CD4-positive, alpha-beta T cell treated with Interleukin-12 subunit alpha and Interleukin-12 subunit beta, for 1 hour (primary cell): ENCODE measurements at regions not wholly inside any gene's neighbourhood (a gene's known extent, or its start where the extent isn't known, plus 50 kb on each side); places are given as distances from the start of the nearest gene placed in this dataset.
"Not testable (repeated sequence)": the region's sequence is repeated elsewhere in the genome, so short reads cannot be mapped to it uniquely, and the experiment has no call there.

Experiments
- DNase-seq: peaks from one replicate; pipeline ENCODE4 v3.0.0-alpha.2; 2020

GRCh38 chr6:92219987-92220386, 1199.4 kb downstream of the EPHA7 start:
- DNase-seq: not testable (repeated sequence)

DNA sequence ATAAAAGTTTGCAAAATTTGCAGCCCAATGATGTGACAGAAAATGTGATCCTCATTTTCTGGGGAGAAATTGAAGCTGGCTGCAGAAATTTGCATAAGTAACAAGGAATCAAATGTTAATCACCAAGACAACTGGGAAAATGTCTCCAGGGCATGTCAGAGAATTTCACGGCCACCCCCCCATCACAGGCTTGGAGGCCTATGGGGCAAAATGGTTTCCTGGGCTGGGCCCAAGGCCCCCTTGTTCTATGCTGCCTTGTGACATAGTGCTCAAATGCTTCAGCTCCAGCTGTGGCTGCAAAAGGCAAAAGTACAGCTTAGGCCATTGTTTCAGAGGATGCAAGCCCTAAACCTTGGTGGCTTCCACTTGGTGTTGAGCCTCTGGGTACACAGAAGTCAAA, 1202.6 kb downstream of the EPHA7 start:
- no peak for DNase-seq

DNA sequence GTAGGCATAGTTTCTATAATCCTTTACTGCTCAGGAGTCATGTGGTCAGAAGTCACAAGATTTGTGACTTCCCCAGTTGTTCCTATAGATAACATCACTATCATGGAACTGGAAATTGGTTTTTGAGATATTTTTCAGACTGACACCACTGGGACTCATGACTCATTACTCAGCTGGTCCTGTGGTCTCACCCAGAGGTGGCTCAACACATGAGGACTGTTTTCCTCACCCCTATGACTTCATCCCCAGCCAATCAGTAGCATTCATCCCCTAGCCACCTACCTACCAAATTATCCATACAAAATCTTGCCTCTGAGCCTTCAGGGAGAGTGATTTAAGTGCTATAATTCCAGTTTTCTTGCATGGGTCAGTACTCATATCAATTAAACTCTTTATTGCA, 1217.7 kb downstream of the EPHA7 start:
- DNase-seq: no peak

DNA sequence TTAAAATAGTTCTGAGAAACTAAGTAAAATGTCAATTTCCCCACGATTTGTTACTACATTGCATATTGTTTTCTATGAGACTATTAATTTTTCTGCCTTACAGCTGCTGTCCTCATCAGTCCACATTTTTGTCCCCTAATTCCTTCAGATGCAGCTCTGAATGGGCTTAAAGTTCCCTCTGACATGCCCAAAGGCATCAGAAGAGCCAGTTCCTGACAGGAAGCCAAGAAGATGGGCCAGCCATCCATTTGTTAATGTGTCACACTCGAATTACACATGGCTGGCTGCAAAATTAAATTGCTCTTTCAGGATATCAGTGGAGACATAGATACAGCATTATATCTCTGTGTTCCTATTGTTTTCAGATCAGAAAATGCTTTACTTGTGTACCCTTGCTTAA, 1223.0 kb downstream of the EPHA7 start:
- no peak for DNase-seq

DNA sequence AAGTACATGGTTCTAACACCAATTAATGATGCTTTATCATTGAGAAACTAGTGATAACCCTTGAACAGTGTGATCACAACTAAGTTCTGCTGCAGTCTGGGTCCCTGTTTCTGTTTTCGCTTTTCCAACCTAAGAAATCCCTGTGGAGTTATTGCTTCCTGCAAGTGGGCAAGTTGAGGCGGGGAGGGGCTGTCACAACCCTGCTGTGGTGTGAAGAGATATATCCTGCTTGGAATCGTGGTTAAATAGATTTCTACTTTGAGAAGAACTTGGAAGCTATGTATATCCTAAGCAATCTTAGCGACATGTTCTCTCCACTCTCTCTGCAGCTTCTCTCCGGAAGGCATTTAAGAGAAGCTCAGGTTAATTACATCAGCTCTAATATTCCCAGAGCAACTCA, 1223.6 kb downstream of the EPHA7 start:
- DNase-seq: no peak

GRCh38 chr6:92188016-92188415, 1231.3 kb downstream of the EPHA7 start:
- DNase-seq: no peak

GRCh38 chr6:92184933-92185332, 1234.4 kb downstream of the EPHA7 start:
- DNase-seq: no peak

DNA sequence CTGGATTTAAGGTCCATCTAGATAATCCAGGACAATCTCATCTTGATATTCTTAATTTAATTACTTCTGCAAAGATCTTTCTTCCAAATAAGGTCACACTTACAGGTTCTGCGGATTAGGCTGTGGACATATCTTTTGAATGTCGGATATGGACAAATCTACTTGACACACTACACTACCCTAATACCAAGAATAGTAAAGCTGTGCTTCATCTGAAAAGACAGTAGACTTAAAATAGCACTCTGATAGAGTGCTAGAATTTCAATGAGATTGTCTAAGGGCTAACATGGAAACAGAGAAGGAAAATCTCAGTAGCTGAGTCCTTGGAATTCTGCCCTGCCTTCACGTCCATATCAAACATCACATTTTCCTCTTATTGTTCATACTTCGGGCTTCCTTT, 1238.0 kb downstream of the EPHA7 start:
- DNase-seq: no peak

DNA sequence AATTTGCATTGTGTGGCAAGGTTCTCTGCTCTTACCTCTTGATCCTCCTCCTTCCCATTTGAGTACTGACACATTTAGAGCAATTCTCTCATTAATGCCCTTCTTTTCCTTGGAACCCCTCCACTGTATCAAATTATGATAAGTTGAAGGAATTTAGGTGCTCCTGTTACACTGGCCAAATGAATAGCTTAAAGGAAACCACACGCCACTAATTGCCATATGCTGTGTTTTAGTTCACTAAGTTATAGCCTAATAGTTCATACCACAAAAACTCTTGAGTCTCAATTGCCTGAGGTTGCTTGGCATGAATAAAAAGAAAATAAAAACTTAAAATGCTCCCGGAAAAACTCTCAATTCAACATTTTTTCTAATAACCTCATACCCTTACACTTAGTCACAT, 1239.3 kb downstream of the EPHA7 start:
- DNase-seq: no peak

DNA sequence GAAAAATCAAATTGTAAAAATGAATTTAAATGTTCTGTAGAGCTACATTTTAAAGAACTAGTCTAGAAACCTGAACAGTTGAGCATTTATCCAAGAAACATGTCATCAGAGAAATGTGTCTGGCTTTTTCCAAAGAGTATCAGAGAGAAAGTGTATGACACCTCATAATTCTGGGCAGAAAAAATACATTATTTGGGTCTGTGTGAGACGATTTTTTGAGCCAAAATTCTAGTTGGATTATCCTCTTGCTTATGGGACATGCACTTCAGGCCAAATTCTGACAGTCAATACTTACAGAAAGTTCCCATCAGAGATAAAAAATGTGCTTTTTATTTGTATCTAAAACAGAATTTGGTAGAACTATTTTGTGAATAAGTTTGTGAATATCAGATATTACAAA, 1242.7 kb downstream of the EPHA7 start:
- DNase-seq: no peak

- no peak for DNase-seq
These were observed 1244.8 kb downstream of the EPHA7 start for GRCh38 chr6:92174398-92175073.

GRCh38 chr6:92169506-92169905, 1249.9 kb downstream of the EPHA7 start:
- DNase-seq: no peak

DNA sequence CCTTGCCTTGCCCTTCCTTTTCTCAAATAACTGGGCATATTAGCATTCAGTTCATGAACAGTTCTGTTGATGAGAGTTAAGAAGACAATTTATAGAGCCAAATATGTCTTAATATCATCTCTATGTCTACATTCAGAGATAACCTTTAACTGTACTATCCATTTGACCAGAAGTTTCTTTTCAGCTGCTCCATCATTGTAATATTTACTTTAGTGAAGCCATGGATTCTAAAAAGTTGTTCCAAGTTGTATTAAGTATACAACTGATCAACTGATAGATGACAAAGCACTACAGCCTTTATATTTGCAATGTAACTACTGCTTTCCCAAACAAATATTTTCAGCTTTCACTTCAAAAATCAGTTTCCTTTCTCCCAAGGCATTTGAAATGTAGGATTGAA, 1252.7 kb downstream of the EPHA7 start:
- no peak for DNase-seq

- DNase-seq: no peak
These were observed 1257.4 kb downstream of the EPHA7 start for GRCh38 chr6:92161953-92162352.

- DNase-seq: no peak
These were observed 1259.1 kb downstream of the EPHA7 start for GRCh38 chr6:92160226-92160625.

GRCh38 chr6:92159046-92159445, 1260.3 kb downstream of the EPHA7 start:
- DNase-seq: no peak

DNA sequence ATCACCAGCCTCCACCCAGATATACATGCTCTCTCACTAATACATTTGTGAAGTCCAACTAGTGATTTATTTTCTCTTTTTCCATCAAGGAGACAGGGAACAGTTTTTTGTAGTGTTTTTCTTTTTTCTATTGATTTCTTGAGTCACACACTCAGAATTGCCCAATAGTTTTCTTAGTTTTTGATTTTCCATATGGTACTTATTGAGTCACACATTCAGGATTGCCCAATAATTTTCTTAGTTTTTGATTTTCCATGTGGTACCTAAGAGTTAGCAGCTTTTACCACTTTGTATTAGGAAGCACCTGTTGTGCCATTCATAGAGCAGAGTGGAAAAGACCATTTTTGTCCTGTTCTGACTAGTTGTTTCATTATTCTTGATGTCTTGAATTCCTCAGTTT, 1268.8 kb downstream of the EPHA7 start:
- DNase-seq: no peak

DNA sequence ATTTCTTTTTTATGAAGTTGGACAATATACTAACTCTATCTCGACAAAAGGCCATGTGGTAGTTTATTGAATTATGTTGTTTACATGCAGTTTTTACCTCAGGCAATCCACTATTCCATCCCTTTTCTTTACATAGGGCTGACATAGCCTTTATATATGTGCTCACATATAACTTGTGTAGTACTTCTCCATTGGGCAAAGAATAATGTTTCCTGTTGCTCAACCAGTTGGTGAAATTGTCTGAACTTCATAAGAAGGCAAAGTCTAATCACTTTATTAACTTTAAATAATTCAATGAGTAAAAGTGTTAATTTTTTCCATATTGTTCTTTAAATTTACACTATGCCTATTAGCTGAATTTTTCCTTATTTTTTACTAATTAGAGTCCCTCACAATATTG, 1272.1 kb downstream of the EPHA7 start:
- DNase-seq: no peak

DNA sequence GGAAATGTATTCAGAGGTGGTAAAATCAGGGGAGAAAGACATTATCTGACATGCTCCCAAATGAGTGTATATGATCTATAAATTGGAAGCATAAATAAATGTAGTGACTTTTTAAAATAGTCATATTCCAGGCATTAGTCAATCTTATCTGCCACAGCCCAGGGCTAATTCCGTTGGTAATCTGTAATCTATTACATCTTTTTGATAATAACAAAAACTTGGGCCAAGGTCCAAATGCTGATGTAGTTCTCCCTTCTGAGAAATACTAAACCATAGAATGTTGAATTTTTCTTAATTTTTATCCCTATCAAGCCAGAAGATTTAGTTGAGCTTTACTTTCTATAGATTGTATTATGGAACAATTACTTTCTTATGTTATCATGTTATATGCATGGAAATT, 1279.8 kb downstream of the EPHA7 start:
- DNase-seq: no peak

DNA sequence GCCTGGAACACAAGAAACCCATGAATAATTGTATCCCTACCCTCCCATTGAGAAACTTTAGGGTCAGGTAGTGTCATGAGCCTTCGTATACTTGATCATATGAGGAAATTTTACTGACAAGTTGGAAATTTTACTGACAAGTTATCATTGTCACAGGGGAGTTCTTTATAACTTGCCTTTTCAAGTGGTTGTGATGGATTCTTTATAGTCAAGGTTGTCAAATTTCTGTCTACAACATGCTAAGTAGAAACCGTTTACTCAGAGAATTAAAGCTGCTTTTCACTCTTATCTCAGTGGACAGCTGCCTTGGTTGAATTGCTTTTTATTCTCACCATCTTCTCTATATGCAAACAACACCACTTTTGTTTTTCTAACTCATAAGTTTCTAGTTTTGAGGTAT, 1286.4 kb downstream of the EPHA7 start:
- no peak for DNase-seq

DNA sequence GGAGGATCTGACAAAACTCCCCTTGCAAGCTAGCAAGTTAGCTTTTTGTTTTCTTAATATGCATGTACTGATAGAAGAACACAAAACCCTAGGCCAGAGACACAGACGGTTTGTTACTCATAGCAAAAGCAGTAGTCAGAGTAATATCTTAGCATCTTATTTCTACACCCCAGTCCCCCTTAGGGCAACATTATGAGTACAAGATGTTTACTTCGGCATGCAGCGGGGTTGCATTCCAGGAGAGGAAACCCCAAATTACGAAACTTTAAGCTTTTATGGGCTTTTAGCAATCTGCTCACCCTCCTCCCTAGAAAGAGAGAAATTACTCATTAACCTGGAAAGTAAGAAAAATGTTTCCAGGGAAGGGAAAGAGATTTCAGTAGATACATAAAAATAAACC, 1286.9 kb downstream of the EPHA7 start:
- DNase-seq: no peak

GRCh38 chr6:92130944-92131343, 1288.4 kb downstream of the EPHA7 start:
- DNase-seq: no peak

DNA sequence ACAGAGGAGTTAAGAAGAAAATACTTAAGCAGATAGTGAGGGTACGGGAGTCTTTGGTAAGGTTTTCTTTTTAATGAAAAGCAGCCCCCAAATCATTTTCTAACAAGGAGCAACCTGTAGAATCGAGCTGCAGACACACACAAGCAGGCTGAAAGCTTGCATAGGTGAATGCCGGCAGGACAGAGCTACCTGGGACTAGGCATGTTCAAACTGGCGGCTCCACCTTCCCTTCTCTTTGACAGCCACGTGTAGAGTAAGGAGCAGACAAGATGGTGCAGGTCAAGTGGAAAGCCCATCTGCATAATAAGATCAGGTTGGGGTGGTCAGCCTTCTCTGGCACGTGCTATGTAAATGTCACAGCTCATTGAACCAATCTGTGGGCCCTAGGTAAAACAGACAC, 1292.4 kb downstream of the EPHA7 start:
- DNase-seq: no peak

DNA sequence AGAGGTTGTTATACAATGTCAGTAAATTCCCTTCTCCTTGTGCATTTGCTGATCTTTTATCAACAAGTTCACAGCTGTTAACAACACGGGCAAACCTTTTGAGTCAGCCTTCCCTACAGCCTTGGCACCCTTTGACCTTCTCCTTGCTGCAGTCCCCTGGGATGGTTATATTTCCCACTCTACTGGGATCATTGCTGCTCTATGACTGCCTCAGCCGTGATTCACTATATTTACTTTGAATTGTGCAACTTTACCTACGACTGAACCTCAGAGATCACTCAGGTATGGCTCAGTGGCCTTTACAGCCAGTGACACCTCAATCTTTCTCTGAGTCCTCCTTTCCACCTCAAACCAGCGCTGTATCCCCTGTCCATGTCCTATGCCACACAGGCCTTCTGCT, 1293.3 kb downstream of the EPHA7 start:
- DNase-seq: no peak

- DNase-seq: no peak
These were observed 1293.7 kb downstream of the EPHA7 start for GRCh38 chr6:92125681-92126080.

DNA sequence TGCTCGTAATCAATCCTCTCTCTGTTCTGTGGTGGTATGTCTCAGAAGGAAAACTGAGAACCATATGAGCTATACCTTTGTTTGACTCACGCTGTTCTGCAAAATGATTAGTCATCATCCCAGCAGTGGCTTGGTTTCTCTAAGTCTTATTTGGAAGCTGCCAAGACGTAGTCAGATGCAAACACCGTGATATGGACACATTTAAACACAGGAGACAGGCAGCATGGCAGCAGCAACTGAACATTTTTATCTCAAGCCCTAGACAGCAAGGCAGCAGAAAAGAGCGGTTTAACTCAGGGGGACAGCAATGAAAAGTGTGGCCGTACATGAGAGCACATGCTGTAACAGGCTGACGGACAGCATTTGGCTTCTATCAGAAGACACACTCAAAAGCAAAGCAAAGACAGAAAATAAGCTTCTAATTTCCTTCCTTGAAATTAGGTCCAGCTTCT, 1295.1 kb downstream of the EPHA7 start:
- no peak for DNase-seq
